NCI-H69 (cell line): ENCODE measurements at regions not wholly inside any gene's neighbourhood (a gene's known extent, or its start where the extent isn't known, plus 50 kb on each side); places are given as distances from the start of the nearest gene placed in this dataset.

ENCODE experiments used
- DNase-seq: peaks from one replicate; lab custom pipeline; 2025; lab: John Stamatoyannopoulos, UW

- no peak for DNase-seq
Observed at GRCh38 chr2:78023356-78023755, 501.2 kb upstream of the LRRTM4 start.

DNA sequence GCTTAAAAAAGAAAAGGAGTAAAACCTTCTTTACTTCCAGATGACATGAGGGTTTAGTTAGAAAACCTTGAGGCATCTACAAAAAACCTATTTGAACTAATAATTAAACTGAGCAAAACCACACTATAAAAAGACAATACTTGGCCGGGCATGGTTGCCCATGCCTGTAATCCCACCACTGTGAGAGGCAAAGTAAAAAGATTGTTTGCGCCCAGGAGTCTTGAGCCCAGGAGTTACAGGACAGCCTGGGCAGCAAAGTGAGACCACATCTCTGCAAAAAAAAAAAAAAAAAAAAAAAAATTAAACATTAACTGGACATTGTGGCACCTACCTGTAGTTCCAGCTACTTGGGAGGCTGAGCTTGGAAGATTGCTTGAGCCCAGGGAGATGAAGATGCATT lies 502.8 kb upstream of the LRRTM4 start:
- no peak for DNase-seq

DNA sequence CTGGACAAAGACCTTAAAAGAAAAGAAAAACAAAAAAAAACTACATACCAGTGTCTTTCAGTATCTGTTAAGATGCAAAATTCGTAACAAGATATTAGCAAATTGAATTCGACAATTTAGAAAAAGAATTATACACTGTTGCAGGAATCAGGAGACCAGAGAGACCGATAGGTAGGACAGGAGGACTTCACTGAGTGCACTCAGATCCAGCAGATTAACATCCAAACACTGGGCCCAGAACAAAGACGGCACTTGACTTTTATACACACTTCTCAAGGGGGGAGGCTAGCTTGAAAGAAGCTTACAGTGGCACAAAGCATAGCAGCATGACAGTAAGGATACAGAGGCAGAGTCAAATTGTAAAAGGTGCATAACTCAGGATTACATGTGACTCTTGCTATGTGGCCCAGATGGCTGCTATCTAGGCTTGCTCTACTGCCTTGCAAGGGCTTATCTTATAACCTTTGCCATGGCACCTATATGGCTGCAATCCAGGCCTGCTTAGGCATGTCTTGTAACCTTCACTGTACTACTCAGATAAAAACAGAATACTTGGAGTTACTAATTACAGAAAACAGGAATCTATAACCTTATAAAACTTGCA lies 507.3 kb upstream of the LRRTM4 start:
- no peak for DNase-seq

GRCh38 chr2:78034706-78035105 lies 512.5 kb upstream of the LRRTM4 start:
- DNase-seq, result no peak

- no peak for DNase-seq
Observed at GRCh38 chr2:78035804-78036203, 513.6 kb upstream of the LRRTM4 start.

DNA sequence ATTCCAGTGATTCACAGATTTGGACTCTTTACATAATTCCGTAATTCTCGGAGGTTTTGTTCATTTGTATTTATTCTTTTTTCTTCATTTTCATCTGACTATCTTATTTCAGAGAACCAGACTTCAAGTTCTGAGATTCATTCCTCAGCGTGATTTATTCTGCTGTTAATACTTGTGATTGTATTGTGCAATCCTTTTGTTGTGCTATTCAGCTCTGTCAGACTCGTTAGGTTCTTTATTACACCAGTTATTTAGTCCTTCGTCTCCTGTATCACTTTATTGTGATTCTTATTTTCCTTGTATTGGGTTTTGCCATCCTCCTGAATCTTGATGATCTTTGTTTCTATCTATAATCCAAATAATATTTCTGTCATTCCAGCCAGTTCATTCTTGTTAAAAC lies 529.3 kb upstream of the LRRTM4 start:
- DNase-seq, result no peak

DNA sequence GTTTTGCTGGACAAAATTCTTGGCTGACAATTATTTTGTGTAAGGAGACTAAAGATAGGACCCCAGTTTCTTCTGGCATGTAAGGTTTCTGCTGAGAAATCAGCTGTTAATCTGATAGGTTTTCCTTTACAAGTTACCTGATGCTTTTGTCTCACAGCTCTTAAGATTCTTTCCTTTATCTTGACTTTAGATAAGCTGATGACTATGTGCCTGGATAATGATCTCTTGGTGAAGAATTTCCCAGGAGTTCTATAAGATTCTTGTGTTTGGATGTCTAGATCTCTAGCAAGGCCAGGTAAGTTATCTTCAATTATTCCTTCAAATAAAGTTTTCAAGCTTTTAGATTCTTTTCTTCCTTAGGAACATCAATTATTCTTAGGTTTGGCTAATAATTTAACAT lies 534.8 kb upstream of the LRRTM4 start:
- DNase-seq, result no peak

DNA sequence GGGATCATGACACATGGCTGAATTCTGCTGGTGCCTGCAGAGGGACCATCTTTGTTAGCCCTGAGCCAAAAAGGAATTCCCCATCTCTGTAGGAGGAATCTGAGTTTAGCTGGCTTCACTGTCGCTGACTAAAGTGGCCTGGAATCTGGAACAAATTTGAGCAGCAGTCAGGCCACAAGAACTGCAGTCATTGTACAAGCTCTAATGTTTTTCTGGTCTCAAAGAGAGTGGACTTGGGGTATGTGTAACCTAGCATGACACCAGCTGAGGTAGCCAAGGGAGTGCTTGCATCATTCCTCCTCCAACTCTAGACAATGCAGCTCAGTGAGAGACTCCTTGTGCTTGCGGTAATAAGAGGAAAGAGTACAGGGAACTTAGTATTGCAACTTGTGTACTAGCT lies 539.1 kb upstream of the LRRTM4 start:
- no peak for DNase-seq

GRCh38 chr2:78061732-78062131 lies 539.6 kb upstream of the LRRTM4 start:
- DNase-seq, result no peak

GRCh38 chr2:78063246-78064020 lies 541.3 kb upstream of the LRRTM4 start:
- DNase-seq, result no peak

DNA sequence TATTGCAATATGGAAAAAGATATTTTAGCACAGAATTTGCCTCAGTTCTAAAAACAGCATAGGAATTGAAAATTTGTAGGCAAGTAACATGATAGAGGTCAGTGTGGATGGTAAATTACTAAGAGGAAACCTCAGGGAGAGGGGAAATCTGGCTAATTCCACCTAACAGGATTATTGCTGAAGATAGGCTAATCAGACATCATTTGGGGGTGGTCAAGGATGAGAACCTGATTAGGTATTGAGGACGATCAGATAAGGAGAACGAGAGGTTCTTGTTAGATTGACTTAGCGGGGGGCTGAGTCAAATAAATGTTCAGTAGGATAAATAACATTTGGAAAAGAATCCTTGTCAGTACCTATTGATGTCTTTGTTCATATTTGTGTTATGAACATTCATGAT lies 543.2 kb upstream of the LRRTM4 start:
- no peak for DNase-seq

DNA sequence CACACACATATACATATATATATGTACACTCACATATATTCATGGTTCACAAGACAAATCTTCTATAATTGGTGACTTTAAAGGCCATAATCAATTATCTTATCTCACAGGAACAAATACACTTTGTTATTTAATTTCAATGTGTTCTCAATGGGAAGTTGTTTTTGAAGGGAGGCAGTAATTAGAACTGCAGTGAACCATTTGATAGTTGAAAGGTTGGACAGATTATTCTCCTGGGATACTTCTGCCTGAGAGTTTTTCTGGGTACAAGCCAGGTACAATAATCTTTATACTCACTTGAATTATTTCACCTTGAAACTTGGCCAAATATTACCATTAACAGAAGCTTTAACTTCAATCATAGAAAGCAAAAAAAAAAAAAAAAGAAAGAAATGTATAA lies 546.6 kb upstream of the LRRTM4 start:
- DNase-seq, result peak; percentile 24

DNA sequence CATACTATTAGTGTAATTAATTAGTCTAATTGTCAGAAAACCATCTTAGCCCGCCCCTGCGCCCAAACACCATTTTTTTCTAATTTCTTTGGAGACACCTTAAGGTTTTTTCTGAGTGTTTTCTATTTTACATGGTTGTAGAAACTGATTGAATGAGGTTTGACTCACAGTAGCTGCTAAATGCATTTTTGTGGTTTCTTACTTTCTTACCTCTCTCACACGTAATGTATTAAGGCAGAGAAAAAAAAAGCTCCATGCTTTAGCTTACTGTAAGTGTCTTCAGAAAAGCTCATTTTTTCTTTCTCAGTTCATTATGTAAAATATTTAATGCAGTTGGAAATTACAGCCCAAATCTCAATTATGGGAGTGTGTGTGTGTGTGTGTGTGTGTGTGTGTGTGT lies 548.5 kb upstream of the LRRTM4 start:
- no peak for DNase-seq

- DNase-seq, result peak; percentile 16
Observed at GRCh38 chr2:78077633-78078032, 555.5 kb upstream of the LRRTM4 start.

GRCh38 chr2:78082555-78082954 lies 560.4 kb upstream of the LRRTM4 start:
- no peak for DNase-seq

DNA sequence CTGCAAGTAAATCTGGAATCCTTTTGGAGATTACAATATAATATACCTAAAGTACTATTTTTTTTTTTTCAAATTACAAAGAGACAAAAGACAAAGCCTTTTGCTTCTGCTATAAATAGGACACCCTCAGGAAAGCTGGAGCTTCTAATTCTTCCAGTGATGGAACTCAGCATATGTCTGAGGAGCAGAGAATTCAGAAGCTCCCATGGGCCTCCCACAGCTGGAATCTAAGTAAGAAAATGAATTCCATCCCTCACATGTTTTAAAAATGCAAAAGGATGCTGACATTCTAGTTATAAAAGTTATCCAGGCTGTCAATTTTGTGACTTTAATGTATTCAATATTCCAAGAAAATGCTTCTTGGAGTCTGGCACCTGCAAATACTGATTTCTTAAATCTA lies 571.3 kb upstream of the LRRTM4 start:
- DNase-seq, result no peak

DNA sequence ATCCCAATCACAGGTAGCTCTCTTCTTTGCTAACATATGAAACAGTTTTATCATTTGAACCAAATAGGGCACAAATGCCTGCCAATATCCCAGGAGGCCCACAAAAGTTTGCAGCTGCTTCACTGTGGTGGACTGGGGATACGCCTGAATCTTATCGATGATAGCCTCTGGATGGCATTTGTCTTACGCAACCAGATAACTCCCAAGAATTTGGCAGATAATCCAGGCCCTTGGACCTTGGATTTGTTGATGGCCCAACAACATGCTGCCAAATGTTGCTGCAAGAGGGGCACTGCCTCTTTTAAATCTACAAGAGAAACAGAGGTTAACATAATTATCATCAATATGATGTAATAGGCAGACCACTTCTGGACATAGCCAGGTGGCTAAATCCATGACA lies 587.1 kb upstream of the LRRTM4 start:
- no peak for DNase-seq

DNA sequence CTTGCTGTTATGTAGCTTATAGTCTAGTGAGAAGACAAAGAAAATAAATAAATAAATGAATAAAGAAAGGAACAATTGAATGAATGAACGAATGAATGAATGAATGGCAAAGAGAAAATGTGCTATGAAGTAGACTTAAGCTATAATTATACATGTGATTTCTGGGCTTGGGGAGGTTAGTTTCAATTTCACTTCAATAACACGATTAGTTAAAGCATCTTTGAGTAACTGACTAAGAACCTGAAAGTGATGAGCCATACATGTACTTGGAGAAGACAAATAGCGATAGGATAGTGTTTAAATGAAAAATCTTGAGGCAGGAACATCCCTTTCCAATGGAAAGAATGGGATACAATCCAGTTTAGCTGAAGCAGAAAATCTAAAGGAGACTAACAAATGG lies 593.1 kb upstream of the LRRTM4 start:
- no peak for DNase-seq

- DNase-seq, result no peak
Observed at GRCh38 chr2:78118037-78118436, 595.9 kb upstream of the LRRTM4 start.

GRCh38 chr2:78120275-78120674 lies 598.1 kb upstream of the LRRTM4 start:
- no peak for DNase-seq

DNA sequence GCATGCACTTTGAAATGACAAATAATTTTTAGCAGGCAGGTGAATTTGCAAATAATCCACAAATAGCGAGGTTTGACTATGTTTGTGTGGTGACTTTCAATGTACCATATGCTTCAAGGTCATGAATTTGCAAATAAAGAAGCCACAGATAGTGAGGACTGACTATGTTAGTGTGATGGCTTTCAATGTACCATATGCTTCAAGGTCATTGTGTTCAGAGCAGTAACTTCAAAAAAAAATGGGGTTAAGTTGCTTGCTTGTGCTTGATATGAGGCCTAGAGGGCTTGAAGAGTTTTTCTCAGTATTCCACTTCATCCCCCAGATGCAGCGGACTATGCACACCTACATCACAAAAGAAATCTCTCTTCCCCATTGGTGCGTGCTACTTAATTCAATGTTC lies 602.9 kb upstream of the LRRTM4 start:
- DNase-seq, result no peak

DNA sequence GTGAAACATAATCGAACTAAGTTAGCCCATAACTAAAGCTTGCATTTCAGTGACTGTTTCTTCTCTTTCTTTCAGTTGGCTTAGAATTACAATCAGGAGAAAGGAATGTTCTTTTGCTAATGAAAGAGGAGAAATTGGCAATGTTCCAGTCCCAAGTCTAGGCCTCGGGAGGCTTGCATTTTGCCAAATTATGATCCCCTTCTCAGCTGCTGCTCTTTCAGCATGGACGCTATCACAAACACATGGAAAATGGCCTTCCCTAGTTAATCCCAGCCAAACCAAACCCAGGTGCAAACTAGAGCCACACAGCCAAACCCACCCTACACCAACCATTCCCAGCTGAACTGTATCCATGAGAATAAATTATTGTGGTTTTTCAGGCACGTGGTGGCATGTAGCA lies 605.2 kb upstream of the LRRTM4 start:
- DNase-seq, result no peak

DNA sequence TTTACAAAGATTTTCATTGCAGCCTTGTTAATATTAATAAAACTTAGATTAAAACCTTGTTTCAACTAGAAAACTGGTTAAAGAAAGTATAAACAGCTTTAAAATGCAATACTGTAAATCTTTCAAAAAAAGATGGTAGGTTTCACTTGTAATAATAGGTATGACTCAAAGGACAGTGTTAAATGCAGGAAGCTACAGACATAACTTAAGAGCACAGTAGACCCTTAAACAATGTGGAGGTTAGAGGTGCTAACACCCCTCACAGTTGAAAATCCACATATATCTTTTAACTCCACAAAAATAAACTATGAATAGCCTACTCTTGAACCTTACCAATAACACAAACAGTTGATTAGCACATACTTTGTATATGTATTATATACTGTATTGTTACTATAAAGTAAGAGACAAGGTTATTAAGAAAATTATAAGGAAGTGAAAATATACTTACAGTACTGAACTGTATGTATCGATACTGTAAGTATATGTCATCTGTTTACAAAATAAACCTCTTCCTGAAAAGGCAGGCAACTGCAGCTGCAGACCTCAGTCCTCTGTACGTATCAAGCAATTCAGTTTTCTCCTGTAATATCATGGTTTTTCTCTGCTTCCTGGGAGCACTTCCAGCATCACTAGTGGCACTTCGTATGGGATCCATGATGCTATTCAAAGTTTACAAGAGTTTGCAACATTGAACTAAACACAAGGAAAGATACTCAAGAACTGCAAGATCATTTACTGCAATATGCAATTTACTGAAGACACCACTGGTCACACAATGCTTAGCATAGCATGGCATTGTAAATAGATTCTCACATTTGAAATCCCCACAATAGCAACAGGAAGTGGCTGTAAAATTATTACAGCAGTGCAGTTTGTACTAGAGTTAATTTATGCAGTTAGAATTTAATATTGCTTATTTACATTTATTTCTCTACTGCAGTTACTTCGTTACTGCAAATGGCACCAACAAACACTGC lies 610.5 kb upstream of the LRRTM4 start:
- no peak for DNase-seq
